ENCODE measurements at regions not wholly inside any gene's neighbourhood (a gene's known extent, or its start where the extent isn't known, plus 50 kb on each side); places are given as distances from the start of the nearest gene placed in this dataset.

DNA sequence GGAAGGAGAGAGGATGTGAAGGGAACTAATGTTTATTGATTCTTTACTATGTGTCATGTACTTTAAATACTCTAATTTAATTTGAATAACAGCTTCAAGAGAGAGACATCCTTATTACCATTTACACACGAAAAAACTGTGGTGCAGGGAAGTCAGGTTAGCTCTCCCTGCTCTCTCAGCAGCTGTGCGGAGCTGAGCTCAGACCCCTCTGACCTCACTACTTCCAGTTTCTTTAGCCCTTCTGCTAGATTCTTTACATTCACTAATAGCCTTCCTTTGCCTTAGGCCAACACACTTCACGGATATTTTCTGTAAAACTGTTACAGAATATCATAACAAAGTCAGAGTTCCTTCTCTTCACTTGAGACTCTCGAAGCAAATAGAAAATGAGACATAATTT, 131.3 kb upstream of the ARRDC3 start:
- H3K4me3 ChIP-seq (ENCODE audit: low read depth, low read length) = no peak overlapping the region
- DNase-seq (ENCODE audit: low read depth) = no peak
- TF ChIP-seq, protein P1, sequence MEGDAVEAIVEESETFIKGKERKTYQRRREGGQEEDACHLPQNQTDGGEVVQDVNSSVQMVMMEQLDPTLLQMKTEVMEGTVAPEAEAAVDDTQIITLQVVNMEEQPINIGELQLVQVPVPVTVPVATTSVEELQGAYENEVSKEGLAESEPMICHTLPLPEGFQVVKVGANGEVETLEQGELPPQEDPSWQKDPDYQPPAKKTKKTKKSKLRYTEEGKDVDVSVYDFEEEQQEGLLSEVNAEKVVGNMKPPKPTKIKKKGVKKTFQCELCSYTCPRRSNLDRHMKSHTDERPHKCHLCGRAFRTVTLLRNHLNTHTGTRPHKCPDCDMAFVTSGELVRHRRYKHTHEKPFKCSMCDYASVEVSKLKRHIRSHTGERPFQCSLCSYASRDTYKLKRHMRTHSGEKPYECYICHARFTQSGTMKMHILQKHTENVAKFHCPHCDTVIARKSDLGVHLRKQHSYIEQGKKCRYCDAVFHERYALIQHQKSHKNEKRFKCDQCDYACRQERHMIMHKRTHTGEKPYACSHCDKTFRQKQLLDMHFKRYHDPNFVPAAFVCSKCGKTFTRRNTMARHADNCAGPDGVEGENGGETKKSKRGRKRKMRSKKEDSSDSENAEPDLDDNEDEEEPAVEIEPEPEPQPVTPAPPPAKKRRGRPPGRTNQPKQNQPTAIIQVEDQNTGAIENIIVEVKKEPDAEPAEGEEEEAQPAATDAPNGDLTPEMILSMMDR (IDR thresholded peaks at IDR 0.05; ENCODE audit: low read depth, low read length) = no peak
- TF ChIP-seq, protein P2, sequence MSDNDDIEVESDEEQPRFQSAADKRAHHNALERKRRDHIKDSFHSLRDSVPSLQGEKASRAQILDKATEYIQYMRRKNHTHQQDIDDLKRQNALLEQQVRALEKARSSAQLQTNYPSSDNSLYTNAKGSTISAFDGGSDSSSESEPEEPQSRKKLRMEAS (IDR thresholded peaks at IDR 0.05; ENCODE audit: low read depth, low read length) = no peak
- TF ChIP-seq MYC (IDR thresholded peaks at IDR 0.05; ENCODE audit: low read depth, low read length) = no peak

DNA sequence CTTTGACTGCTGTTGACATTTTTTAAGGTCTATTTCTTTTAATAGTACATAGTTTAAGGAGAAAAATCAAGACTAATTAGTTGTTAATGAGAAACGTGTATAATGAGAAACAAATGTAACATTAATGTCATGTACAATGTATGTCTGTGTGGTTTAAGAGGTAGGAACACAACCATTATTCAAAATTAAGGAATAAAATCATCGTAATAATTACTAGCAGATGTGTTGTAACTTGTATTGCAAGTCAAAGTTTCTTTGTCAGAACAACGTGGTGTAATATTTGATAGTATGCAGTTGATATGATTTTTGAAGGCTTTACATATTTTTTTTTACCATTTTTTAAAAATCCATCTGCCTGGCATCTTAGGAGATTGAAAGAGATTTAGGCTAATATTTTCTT, 120.2 kb upstream of the ARRDC3 start:
- no peak overlapping the region for H3K4me3 ChIP-seq (ENCODE audit: low read depth, low read length)
- DNase-seq (ENCODE audit: low read depth) = no peak
- TF ChIP-seq, protein P1 (IDR thresholded peaks at IDR 0.05; ENCODE audit: low read depth, low read length) = no peak
- TF ChIP-seq, protein P2 (IDR thresholded peaks at IDR 0.05; ENCODE audit: low read depth, low read length) = no peak
- TF ChIP-seq POLR2A (IDR thresholded peaks at IDR 0.05; ENCODE audit: extremely low read depth, insufficient read length) = no peak
- TF ChIP-seq MYC (IDR thresholded peaks at IDR 0.05; ENCODE audit: low read depth, low read length) = no peak

DNA sequence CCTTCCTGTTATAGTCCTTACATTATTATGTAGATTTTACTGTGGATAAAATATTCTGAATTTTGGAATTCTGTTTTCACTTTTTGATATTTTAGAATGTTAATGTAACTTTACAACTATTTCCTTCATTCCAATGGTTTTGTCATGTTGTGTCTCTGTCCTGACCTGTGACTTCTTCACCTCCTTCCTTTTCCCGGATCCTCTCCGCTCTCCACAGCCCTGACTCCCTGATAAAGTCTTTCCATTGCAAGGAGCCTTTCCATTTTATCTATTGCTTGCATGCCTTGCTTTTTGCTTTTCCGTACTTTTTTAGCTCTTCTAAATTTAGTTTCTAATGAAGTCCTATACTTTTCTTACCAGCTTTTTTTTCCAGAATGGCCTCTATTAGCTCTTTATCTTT, 117.6 kb upstream of the ARRDC3 start:
- TF ChIP-seq, protein P1 (IDR thresholded peaks at IDR 0.05; ENCODE audit: low read depth, low read length) = no peak
- TF ChIP-seq POLR2A (IDR thresholded peaks at IDR 0.05; ENCODE audit: extremely low read depth, insufficient read length) (no peak), MYC (IDR thresholded peaks at IDR 0.05; ENCODE audit: low read depth, low read length) (no peak)
- TF ChIP-seq, protein P2 (IDR thresholded peaks at IDR 0.05; ENCODE audit: low read depth, low read length) = no peak
- no peak overlapping the region for H3K4me3 ChIP-seq (ENCODE audit: low read depth, low read length)

DNA sequence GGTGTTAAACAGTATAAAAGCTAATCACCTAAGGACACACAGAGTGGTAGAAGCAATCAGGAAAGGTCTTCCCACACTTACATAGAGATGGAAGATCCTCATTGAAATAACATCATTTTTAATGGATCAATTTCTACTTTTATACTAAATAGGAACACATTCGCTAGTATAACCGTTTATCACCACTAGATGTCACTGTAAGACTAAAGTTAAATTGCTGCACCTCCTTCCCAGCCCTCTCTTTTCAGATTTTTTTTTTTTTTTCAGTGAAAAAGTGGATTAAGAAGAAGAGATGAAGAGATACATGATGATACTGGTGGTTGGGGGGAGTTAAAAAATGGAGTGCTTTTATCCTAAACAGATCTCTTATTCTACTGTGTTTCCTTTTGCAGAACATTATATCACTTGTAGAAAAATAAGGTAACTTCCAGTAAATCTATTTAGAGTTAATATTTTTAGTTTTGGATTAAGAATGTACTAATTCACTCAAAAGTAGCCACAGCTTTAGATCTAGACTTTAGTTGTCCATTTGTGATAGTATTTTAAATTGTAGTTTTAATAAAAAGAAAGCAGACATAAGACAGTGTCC, 116.9 kb upstream of the ARRDC3 start:
- TF ChIP-seq, protein P2 (IDR thresholded peaks at IDR 0.05; ENCODE audit: low read depth, low read length) = no peak
- TF ChIP-seq MYC (IDR thresholded peaks at IDR 0.05; ENCODE audit: low read depth, low read length) = no peak
- TF ChIP-seq, protein P1 (IDR thresholded peaks at IDR 0.05; ENCODE audit: low read depth, low read length) = peak; percentile 23
- peak; percentile 55 for DNase-seq (ENCODE audit: low read depth)
- no peak overlapping the region for H3K4me3 ChIP-seq (ENCODE audit: low read depth, low read length)

More for the DNA sequence above, 117.6 kb upstream of the ARRDC3 start:
- no peak for DNase-seq (ENCODE audit: low read depth)

DNA sequence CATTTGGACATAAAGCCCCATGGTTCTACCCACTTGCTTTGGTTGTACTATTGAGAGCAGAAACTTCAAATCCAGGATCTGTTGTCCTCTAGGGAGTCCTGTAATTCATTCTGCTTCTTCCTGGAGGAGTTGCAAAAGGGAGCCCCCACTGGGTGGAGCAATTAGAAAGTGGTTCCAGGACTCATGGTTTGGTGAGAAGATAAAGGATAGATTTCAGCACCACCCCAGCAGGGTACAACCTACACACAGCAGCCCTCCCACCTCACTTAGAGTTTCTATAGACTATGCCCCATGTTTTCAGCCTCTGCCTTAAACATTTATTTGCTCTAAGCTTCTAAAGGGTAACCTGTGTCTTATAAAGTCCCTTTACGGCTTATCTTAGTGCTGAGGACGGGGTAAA, 112.6 kb upstream of the ARRDC3 start:
- DNase-seq (ENCODE audit: low read depth) = peak; percentile 2
- H3K4me3 ChIP-seq (ENCODE audit: low read depth, low read length) = no peak overlapping the region
- TF ChIP-seq, protein P2 (IDR thresholded peaks at IDR 0.05; ENCODE audit: low read depth, low read length) = no peak
- TF ChIP-seq MYC (IDR thresholded peaks at IDR 0.05; ENCODE audit: low read depth, low read length) = no peak
- TF ChIP-seq, protein P1 (IDR thresholded peaks at IDR 0.05; ENCODE audit: low read depth, low read length) = no peak
- no peak for TF ChIP-seq POLR2A (IDR thresholded peaks at IDR 0.05; ENCODE audit: extremely low read depth, insufficient read length)

Data from NB4 (cell line).